SU-DHL-6 (cell line): ENCODE measurements at regions not wholly inside any gene's neighbourhood (a gene's known extent, or its start where the extent isn't known, plus 50 kb on each side); places are given as distances from the start of the nearest gene placed in this dataset.
A peak's percentile ranks its signal among the peaks of the same experiment; 100 is the strongest.

Source experiments
- H2AFZ ChIP-seq: fragments of 200-600 bp; sonication (generic); 2 replicates; pipeline ENCODE4 v1.6.1; 2014; ENCODE audit warnings: low read depth, mild to moderate bottlenecking, moderate library complexity, mixed read lengths, antibody characterized with exemption, low read length; ENCODE audit not compliant: severe bottlenecking
- H3F3A ChIP-seq: fragments of 200-600 bp; shearing (Covaris generic); 2 replicates; pipeline ENCODE4 v1.6.0; 2016; ENCODE audit warnings: antibody characterized with exemption, mild to moderate bottlenecking; ENCODE audit not compliant: insufficient read depth
- H3K27ac ChIP-seq: fragments of 200-600 bp; sonication (generic); 2 replicates; pipeline ENCODE4 v1.5.1; 2016; ENCODE audit warnings: low read depth, mild to moderate bottlenecking, low read length, moderate library complexity, mixed read lengths
- H3K27me3 ChIP-seq: fragments of 200-600 bp; sonication (generic), shearing (Covaris generic); 2 replicates; pipeline ENCODE4 v1.6.0; 2014; ENCODE audit warnings: mild to moderate bottlenecking, low read length
- H3K36me3 ChIP-seq: fragments of 200-600 bp; sonication (generic); 2 replicates; pipeline ENCODE4 v1.6.1; 2014; ENCODE audit warnings: mild to moderate bottlenecking, low read length, mixed read lengths
- H3K4me2 ChIP-seq: fragments of 300-600, 200-600 bp; shearing (Covaris generic), sonication (generic); 2 replicates; pipeline ENCODE4 v1.6.0; 2014; ENCODE audit warnings: low read length, low read depth, mild to moderate bottlenecking; ENCODE audit not compliant: poor library complexity, severe bottlenecking
- H3K4me3 ChIP-seq: fragments of 200-600 bp; sonication (generic); 2 replicates; pipeline ENCODE4 v1.5.1; 2014; ENCODE audit warnings: antibody characterized with exemption, low read length, mild to moderate bottlenecking, mixed read lengths; ENCODE audit not compliant: insufficient read depth, poor library complexity, severe bottlenecking
- H3K79me2 ChIP-seq: fragments of 200-600 bp; sonication (generic); 2 replicates; pipeline ENCODE4 v1.6.1; 2014; ENCODE audit warnings: mild to moderate bottlenecking, low read length, moderate library complexity; ENCODE audit not compliant: insufficient read depth
- H3K9ac ChIP-seq: fragments of 200-600 bp; sonication (generic); 2 replicates; pipeline ENCODE4 v1.7.0; 2014; ENCODE audit warnings: mild to moderate bottlenecking, low read length
- H3K9me2 ChIP-seq: fragments of 200-600 bp; sonication (generic); replicated peaks from 2 replicates; pipeline ENCODE4 v1.6.1; 2014; ENCODE audit warnings: low read length; ENCODE audit not compliant: insufficient read depth
- H3K9me3 ChIP-seq: fragments of 200-600 bp; sonication (generic); 2 replicates; pipeline ENCODE4 v1.6.1; 2014; ENCODE audit warnings: low read length, mixed read lengths; ENCODE audit not compliant: insufficient read depth
- H4K20me1 ChIP-seq: fragments of 200-600 bp; sonication (generic); 2 replicates; pipeline ENCODE4 v1.6.1; 2014; ENCODE audit warnings: low read depth, mild to moderate bottlenecking, antibody characterized with exemption, low read length, moderate library complexity, mixed read lengths
- EZH2phosphoT487 ChIP-seq: fragments of 200-600 bp; sonication (generic), shearing (Covaris generic); conservative IDR thresholded peaks from 2 replicates; pipeline ENCODE4 v1.6.1; 2018; ENCODE audit warnings: mild to moderate bottlenecking, antibody characterized with exemption, low read length, moderate library complexity, mixed read lengths
- TF ChIP-seq, protein P1 (sequence below): fragments of 200-600 bp; sonication (generic); IDR thresholded peaks from one replicate; pipeline ENCODE4 v1.5.1; 2017; ENCODE audit warnings: antibody characterized with exemption, mild to moderate bottlenecking, low read length, moderate library complexity; ENCODE audit not compliant: insufficient read depth, poor library complexity, severe bottlenecking

DNA sequence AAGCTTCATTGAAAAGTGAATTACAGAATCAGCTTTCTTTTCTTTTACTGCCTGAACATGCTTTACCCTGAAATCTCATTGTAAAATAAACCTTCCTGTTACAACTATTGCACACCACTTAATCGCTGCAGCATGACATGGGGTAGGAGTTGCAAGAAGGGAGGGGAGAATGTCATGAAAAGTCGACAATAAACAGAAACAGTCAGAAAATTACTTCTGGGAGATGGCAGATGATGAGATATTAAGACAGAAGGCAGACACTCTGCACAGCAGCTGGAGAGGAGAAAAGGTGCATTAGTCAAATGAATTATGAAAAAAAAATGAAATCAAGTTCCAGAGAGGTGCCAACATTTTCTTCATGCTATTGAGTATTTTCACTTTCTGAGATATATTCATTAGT, 287.7 kb downstream of the PCDH7 start:
- no peaks in the 10 kb centered on the region for H4K20me1 ChIP-seq
- no peaks in the 10 kb centered on the region for H3K36me3 ChIP-seq
- no peaks in the 10 kb centered on the region for H3K9me3 ChIP-seq
- TF ChIP-seq, protein P1, sequence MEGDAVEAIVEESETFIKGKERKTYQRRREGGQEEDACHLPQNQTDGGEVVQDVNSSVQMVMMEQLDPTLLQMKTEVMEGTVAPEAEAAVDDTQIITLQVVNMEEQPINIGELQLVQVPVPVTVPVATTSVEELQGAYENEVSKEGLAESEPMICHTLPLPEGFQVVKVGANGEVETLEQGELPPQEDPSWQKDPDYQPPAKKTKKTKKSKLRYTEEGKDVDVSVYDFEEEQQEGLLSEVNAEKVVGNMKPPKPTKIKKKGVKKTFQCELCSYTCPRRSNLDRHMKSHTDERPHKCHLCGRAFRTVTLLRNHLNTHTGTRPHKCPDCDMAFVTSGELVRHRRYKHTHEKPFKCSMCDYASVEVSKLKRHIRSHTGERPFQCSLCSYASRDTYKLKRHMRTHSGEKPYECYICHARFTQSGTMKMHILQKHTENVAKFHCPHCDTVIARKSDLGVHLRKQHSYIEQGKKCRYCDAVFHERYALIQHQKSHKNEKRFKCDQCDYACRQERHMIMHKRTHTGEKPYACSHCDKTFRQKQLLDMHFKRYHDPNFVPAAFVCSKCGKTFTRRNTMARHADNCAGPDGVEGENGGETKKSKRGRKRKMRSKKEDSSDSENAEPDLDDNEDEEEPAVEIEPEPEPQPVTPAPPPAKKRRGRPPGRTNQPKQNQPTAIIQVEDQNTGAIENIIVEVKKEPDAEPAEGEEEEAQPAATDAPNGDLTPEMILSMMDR = no peak
- no peak for TF ChIP-seq EZH2phosphoT487
- peak overlapping the region; percentile 36 for H3K4me2 ChIP-seq
- H3K27ac ChIP-seq = no peak overlapping the region
- H3F3A ChIP-seq = no peaks in the 10 kb centered on the region
- no peak overlapping the region for H3K4me3 ChIP-seq
- H3K9ac ChIP-seq = no peak overlapping the region
- peak overlapping the region; percentile 78 for H2AFZ ChIP-seq
- no peaks in the 10 kb centered on the region for H3K9me2 ChIP-seq
- no peaks in the 10 kb centered on the region for H3K79me2 ChIP-seq
- H3K27me3 ChIP-seq = no peaks in the 10 kb centered on the region

DNA sequence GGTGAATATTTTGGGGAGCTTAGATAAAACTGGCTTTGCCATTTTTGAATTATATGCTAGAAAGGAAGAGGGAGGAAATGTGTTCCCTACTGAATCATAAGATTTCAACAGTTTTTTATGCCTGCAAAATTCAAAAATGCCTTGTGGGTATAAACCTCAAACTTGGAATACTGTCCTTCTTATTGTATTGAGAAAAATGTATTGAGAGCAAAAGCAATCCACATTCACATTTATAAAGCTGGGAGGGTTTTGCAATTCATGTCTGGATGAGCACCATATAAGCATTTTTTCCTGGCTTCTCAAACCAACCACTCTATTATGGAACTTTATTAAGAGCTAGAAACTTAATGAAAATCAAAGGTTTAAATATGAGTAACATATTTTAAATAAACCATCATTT, 289.8 kb downstream of the PCDH7 start:
- H3K27me3 ChIP-seq = no peaks in the 10 kb centered on the region

DNA sequence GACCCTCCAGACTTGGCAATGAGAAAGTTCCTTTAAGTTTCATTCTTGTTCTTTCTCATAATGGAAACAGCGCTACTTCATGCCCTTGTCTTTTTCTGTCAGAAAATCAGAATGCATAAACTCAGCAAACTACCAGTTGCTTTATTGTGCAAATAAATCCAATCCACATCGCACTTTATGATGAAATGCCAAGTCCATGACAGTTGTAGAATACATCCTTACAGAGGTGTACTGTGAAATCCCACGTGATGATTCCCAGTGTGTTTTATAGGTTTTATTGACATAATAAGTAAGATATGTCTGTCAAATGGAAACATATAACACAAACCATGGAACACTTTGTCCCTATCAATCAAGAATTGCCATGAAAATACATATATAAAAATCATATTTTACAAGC, 295.0 kb downstream of the PCDH7 start:
- no peaks in the 10 kb centered on the region for H3F3A ChIP-seq
- no peak overlapping the region for H3K4me2 ChIP-seq
- no peaks in the 10 kb centered on the region for H3K9me2 ChIP-seq
- H4K20me1 ChIP-seq = no peaks in the 10 kb centered on the region
- H3K27me3 ChIP-seq = no peaks in the 10 kb centered on the region
- H2AFZ ChIP-seq = no peak overlapping the region
- no peaks in the 10 kb centered on the region for H3K9me3 ChIP-seq
- H3K36me3 ChIP-seq = no peaks in the 10 kb centered on the region
- H3K4me3 ChIP-seq = no peak overlapping the region
- no peaks in the 10 kb centered on the region for H3K79me2 ChIP-seq
- H3K9ac ChIP-seq = no peak overlapping the region
- H3K27ac ChIP-seq = no peak overlapping the region
- TF ChIP-seq, protein P1 = no peak
- TF ChIP-seq EZH2phosphoT487 = no peak

More for the DNA sequence above, 289.8 kb downstream of the PCDH7 start:
- no peaks in the 10 kb centered on the region for H3K36me3 ChIP-seq
- TF ChIP-seq, protein P1 = no peak
- no peak for TF ChIP-seq EZH2phosphoT487
- H3K9ac ChIP-seq = no peak overlapping the region
- no peaks in the 10 kb centered on the region for H3K9me3 ChIP-seq
- no peak overlapping the region for H3K4me3 ChIP-seq
- H3F3A ChIP-seq = no peaks in the 10 kb centered on the region
- no peaks in the 10 kb centered on the region for H3K79me2 ChIP-seq
- H3K4me2 ChIP-seq = no peak overlapping the region
- H3K9me2 ChIP-seq = no peaks in the 10 kb centered on the region
- H2AFZ ChIP-seq = no peak overlapping the region
- no peaks in the 10 kb centered on the region for H4K20me1 ChIP-seq
- no peak overlapping the region for H3K27ac ChIP-seq
